ENCODE measurements at regions not wholly inside any gene's neighbourhood (a gene's known extent, or its start where the extent isn't known, plus 50 kb on each side); places are given as distances from the start of the nearest gene placed in this dataset.
A peak's percentile ranks its signal among the peaks of the same experiment; 100 is the strongest.

DNA sequence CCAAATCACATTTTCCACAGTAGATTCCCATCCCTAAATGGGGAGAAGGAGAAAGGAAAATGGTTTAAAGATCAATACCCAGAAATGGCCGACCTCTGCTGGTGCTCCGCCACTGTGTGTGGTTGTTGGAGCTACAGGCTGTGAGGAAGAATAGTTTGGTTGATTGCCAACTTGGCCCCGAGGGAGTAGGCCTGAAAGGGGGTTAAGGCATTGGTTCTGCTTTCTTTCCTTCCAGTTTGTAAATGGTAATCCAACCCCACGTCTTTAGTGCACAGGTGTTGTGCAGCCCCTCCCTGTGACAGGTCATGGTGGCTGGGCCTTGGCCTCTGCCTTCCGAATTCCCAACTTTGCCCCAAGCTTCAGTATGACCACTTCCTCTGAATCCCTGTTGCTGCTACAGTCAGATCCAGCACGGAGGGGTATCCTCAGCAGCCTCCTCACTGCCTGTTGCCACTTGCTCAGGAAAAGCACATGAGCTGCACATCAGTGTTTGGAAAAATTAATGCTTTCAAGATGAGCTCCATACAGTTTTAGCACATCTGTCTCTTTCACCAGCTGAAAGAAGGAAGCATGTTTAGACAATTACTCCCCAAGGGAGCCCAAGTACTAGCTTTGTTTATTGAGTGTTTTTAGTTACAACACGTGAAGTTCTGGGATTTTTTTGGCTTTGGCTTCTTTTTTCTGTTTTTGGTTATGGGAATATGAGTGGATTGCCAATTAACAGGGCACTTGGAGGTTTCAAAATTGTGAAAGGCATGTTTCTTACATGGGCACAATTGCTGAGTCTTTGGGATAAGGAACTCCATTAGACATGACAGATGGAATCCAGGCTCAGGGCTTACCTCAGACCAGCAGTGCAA lies 92.3 kb upstream of the ROPN1 start:
- TF ChIP-seq, protein P1, sequence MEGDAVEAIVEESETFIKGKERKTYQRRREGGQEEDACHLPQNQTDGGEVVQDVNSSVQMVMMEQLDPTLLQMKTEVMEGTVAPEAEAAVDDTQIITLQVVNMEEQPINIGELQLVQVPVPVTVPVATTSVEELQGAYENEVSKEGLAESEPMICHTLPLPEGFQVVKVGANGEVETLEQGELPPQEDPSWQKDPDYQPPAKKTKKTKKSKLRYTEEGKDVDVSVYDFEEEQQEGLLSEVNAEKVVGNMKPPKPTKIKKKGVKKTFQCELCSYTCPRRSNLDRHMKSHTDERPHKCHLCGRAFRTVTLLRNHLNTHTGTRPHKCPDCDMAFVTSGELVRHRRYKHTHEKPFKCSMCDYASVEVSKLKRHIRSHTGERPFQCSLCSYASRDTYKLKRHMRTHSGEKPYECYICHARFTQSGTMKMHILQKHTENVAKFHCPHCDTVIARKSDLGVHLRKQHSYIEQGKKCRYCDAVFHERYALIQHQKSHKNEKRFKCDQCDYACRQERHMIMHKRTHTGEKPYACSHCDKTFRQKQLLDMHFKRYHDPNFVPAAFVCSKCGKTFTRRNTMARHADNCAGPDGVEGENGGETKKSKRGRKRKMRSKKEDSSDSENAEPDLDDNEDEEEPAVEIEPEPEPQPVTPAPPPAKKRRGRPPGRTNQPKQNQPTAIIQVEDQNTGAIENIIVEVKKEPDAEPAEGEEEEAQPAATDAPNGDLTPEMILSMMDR (IDR thresholded peaks at IDR 0.05; ENCODE audit: insufficient read depth, low read length, severe bottlenecking), result no peak
- peaks cover 5% of the 10 kb centered on the region for H3K27me3 ChIP-seq (ENCODE audit: control insufficient read depth, insufficient read depth, low read length)
- no peaks in the 10 kb centered on the region for H3K36me3 ChIP-seq (ENCODE audit: control insufficient read depth, insufficient read depth, low read length)
- no peak for DNase-seq (ENCODE audit: low read depth)
- peak; percentile 89 for FAIRE-seq
- H3K4me3 ChIP-seq (ENCODE audit: low read depth, low read length), result no peak overlapping the region

DNA sequence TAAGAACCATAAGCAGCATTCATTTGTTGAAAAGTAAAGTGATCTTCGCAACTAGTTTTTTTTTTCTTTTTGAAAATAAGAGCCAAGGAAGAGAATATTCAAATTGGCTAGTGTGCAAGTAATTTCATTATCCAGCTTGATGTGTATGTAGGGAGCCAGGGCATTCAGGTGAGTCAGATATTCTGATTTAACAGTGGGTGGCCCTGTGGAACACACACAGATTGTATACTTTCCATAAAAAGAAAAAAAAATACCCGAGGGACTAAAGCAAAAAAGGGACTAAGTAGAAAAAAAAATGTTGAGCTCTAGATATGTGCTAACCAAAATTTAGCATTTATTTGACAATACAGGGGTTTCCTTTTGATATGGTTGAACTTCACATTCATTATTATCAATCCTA lies 96.9 kb upstream of the ROPN1 start:
- TF ChIP-seq, protein P1 (IDR thresholded peaks at IDR 0.05; ENCODE audit: insufficient read depth, low read length, severe bottlenecking), result no peak
- no peak for DNase-seq (ENCODE audit: low read depth)
- FAIRE-seq, result no peak
- Histone ChIP-seq H3K27me3 (ENCODE audit: control insufficient read depth, insufficient read depth, low read length) (peaks cover 5% of the 10 kb centered on the region), H3K4me3 (ENCODE audit: low read depth, low read length) (no peak overlapping the region), H3K36me3 (ENCODE audit: control insufficient read depth, insufficient read depth, low read length) (no peaks in the 10 kb centered on the region)

DNA sequence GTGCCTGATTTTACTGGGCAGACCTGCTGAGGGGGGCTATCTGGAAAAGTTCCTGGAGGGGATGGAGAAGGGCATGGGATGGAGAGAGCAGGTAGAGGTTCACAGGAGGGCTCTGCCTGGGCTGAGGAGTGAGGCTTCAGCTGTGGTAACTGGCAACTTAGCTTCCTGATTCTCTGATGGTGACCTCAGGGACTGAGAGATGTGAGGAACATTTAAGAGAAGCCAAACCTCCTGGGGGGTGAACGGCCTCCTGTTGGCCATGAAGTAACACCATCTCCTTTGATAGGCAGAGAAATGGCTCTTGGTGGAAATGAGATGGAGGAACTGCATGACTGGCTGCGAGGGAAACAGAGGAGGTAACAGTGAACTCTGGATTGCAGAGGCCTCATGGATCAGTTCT lies 97.3 kb upstream of the ROPN1 start:
- no peak overlapping the region for H3K4me3 ChIP-seq (ENCODE audit: low read depth, low read length)
- FAIRE-seq (no peak), DNase-seq (ENCODE audit: low read depth) (no peak)
- no peaks in the 10 kb centered on the region for H3K36me3 ChIP-seq (ENCODE audit: control insufficient read depth, insufficient read depth, low read length)
- TF ChIP-seq, protein P1 (IDR thresholded peaks at IDR 0.05; ENCODE audit: insufficient read depth, low read length, severe bottlenecking), result no peak
- peaks cover 3% of the 10 kb centered on the region for H3K27me3 ChIP-seq (ENCODE audit: control insufficient read depth, insufficient read depth, low read length)

GRCh38 chr3:124091716-124092115 lies 99.8 kb upstream of the ROPN1 start:
- H3K27me3 ChIP-seq (ENCODE audit: control insufficient read depth, insufficient read depth, low read length), result peaks cover 3% of the 10 kb centered on the region
- TF ChIP-seq, protein P1 (IDR thresholded peaks at IDR 0.05; ENCODE audit: insufficient read depth, low read length, severe bottlenecking), result no peak
- no peaks in the 10 kb centered on the region for H3K36me3 ChIP-seq (ENCODE audit: control insufficient read depth, insufficient read depth, low read length)
- no peak overlapping the region for H3K4me3 ChIP-seq (ENCODE audit: low read depth, low read length)
- DNase-seq (ENCODE audit: low read depth), result no peak
- no peak for FAIRE-seq

- TF ChIP-seq, protein P1 (IDR thresholded peaks at IDR 0.05; ENCODE audit: insufficient read depth, low read length, severe bottlenecking), result no peak
- no peaks in the 10 kb centered on the region for H3K36me3 ChIP-seq (ENCODE audit: control insufficient read depth, insufficient read depth, low read length)
- H3K4me3 ChIP-seq (ENCODE audit: low read depth, low read length), result no peak overlapping the region
- H3K27me3 ChIP-seq (ENCODE audit: control insufficient read depth, insufficient read depth, low read length), result peaks cover 1% of the 10 kb centered on the region
- DNase-seq (ENCODE audit: low read depth), result no peak
- FAIRE-seq, result no peak
These were observed 100.9 kb upstream of the ROPN1 start for GRCh38 chr3:124092811-124093210.

GRCh38 chr3:124094496-124094895 lies 102.6 kb upstream of the ROPN1 start:
- no peak for DNase-seq (ENCODE audit: low read depth)
- Histone ChIP-seq H3K36me3 (ENCODE audit: control insufficient read depth, insufficient read depth, low read length) (no peaks in the 10 kb centered on the region), H3K27me3 (ENCODE audit: control insufficient read depth, insufficient read depth, low read length) (peaks cover 1% of the 10 kb centered on the region), H3K4me3 (ENCODE audit: low read depth, low read length) (no peak overlapping the region)
- TF ChIP-seq, protein P1 (IDR thresholded peaks at IDR 0.05; ENCODE audit: insufficient read depth, low read length, severe bottlenecking), result no peak
- no peak for FAIRE-seq

All from bronchial epithelial cell (primary cell).